HCT116 (cell line): ENCODE measurements at regions not wholly inside any gene's neighbourhood (a gene's known extent, or its start where the extent isn't known, plus 50 kb on each side); places are given as distances from the start of the nearest gene placed in this dataset.

Experiments used
- POLR2A ChIP-seq: IDR thresholded peaks from 2 replicates; pipeline ENCODE4 v1.7.0; 2011; ENCODE audit warnings: borderline replicate concordance; ENCODE audit not compliant: insufficient read depth, insufficient read length; ENCODE audit errors: extremely low read depth
- TF ChIP-seq, protein P1 (sequence below): IDR thresholded peaks from 2 replicates; pipeline ENCODE4 v1.6.1; 2012; ENCODE audit warnings: low read depth

DNA sequence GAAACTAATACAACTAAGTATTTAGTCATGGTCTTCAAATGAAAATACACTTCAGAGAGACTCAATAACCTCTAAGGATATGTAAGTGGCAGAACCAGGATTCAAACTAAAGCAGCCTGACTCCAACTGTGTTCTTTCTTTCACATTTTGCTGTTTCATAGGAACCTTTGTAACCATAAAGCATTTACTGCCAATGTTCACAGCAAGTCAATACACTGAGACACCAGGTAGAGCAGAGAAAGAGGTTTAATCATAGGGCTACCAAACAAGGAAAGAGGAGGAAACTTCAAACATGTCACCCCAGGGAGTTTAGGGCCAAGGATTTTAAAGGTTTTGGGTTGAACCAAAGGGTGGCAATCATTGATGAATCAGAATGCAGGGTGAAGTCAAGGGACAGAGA, 263.1 kb upstream of the PTGER4 start:
- no peak for TF ChIP-seq POLR2A
- TF ChIP-seq, protein P1, sequence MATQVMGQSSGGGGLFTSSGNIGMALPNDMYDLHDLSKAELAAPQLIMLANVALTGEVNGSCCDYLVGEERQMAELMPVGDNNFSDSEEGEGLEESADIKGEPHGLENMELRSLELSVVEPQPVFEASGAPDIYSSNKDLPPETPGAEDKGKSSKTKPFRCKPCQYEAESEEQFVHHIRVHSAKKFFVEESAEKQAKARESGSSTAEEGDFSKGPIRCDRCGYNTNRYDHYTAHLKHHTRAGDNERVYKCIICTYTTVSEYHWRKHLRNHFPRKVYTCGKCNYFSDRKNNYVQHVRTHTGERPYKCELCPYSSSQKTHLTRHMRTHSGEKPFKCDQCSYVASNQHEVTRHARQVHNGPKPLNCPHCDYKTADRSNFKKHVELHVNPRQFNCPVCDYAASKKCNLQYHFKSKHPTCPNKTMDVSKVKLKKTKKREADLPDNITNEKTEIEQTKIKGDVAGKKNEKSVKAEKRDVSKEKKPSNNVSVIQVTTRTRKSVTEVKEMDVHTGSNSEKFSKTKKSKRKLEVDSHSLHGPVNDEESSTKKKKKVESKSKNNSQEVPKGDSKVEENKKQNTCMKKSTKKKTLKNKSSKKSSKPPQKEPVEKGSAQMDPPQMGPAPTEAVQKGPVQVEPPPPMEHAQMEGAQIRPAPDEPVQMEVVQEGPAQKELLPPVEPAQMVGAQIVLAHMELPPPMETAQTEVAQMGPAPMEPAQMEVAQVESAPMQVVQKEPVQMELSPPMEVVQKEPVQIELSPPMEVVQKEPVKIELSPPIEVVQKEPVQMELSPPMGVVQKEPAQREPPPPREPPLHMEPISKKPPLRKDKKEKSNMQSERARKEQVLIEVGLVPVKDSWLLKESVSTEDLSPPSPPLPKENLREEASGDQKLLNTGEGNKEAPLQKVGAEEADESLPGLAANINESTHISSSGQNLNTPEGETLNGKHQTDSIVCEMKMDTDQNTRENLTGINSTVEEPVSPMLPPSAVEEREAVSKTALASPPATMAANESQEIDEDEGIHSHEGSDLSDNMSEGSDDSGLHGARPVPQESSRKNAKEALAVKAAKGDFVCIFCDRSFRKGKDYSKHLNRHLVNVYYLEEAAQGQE: no peak
